Activated T-helper 1 cell treated with anti-CD3 and anti-CD28 coated beads, Interleukin-2, amount 50 U/mL, for 16 hours (primary cell): ENCODE measurements at regions not wholly inside any gene's neighbourhood (a gene's known extent, or its start where the extent isn't known, plus 50 kb on each side); places are given as distances from the start of the nearest gene placed in this dataset.

ENCODE experiments used
- DNase-seq, 2 donors: peaks; one replicate each; pipeline ENCODE4 v3.0.0-alpha.2; 2020; ENCODE audit warnings: low read depth in 1 of 2, low spot score in 1 of 2

GRCh38 chr3:31219131-31219843, 313.4 kb upstream of the STT3B start:
- no peak for DNase-seq

GRCh38 chr3:31220431-31220830, 312.3 kb upstream of the STT3B start:
- no peak for DNase-seq

- no peak for DNase-seq
These were observed 309.4 kb upstream of the STT3B start for GRCh38 chr3:31223278-31223677.

- no peak for DNase-seq
These were observed 307.8 kb upstream of the STT3B start for GRCh38 chr3:31224936-31225335.

- no peak for DNase-seq
These were observed 306.8 kb upstream of the STT3B start for GRCh38 chr3:31225923-31226322.

- no peak for DNase-seq
These were observed 306.4 kb upstream of the STT3B start for GRCh38 chr3:31226346-31226745.

GRCh38 chr3:31227131-31227562, 305.6 kb upstream of the STT3B start:
- DNase-seq = no peak

- DNase-seq = no peak
These were observed 302.1 kb upstream of the STT3B start for GRCh38 chr3:31230425-31231223.

GRCh38 chr3:31232055-31233025, 300.4 kb upstream of the STT3B start:
- no peak for DNase-seq

GRCh38 chr3:31234145-31234544, 298.6 kb upstream of the STT3B start:
- DNase-seq = no peak

- no peak for DNase-seq
These were observed 297.5 kb upstream of the STT3B start for GRCh38 chr3:31235062-31235700.

- no peak for DNase-seq
These were observed 294.8 kb upstream of the STT3B start for GRCh38 chr3:31237887-31238286.

- DNase-seq = no peak
These were observed 292.7 kb upstream of the STT3B start for GRCh38 chr3:31240013-31240412.

- no peak for DNase-seq
These were observed 292.3 kb upstream of the STT3B start for GRCh38 chr3:31240466-31240865.

- no peak for DNase-seq
These were observed 291.9 kb upstream of the STT3B start for GRCh38 chr3:31240874-31241273.

- DNase-seq = no peak
These were observed 291.2 kb upstream of the STT3B start for GRCh38 chr3:31241533-31241932.

GRCh38 chr3:31242026-31242960, 290.4 kb upstream of the STT3B start:
- no peak for DNase-seq

GRCh38 chr3:31244929-31245817, 287.6 kb upstream of the STT3B start:
- no peak for DNase-seq
